ENCODE measurements at regions not wholly inside any gene's neighbourhood (a gene's known extent, or its start where the extent isn't known, plus 50 kb on each side); places are given as distances from the start of the nearest gene placed in this dataset.

DNA sequence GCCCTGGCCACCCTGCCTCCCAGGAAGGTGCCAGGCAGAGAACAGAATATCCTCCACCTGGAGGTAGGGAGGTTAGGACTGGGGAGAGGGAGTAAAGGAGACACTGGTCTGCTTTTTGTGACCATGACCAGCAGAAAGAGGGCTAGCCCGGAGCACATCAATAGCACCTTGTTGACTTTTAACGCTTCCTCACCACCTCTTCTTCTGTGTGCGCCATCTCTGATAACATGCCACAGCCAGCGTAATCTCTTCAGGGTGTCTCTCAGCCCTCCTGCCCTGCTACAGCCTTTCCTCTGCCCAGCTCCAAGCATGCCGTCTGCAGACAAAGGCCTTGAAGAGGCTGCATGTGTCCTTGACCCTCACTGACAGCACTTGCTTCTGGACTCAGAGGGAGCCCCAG is 50.9 kb upstream of the GJA5 start:
- DNase-seq (ENCODE audit: low read depth) = no peak

DNA sequence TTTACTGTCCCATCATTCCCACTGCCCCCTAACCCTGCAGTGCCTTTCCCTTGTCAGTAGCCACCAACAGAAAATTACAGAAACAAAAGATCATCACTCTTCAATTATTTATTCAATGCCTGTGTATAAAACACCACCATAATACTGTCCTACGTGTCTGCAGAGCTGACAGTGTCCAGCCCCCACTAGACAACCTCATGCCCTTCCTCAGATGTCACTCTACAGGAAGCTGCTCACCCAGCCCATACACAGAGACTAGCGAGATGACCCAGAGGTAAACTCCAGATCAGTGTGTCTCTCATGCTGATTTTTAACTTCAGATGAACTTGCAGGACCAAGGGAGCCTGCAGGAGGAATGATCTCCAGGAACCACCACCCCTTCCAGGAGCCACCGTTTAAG is 51.3 kb upstream of the GJA5 start:
- no peak for DNase-seq (ENCODE audit: low read depth)

- peak; percentile 14 for DNase-seq (ENCODE audit: low read depth)
Measured at GRCh38 chr1:147812799-147813198, 52.4 kb upstream of the GJA5 start.

GRCh38 chr1:147815503-147815902 is 55.1 kb upstream of the GJA5 start:
- DNase-seq (ENCODE audit: low read depth) = peak; percentile 34

- DNase-seq (ENCODE audit: low read depth) = no peak
Measured at GRCh38 chr1:147820761-147821297, 60.4 kb upstream of the GJA5 start.

DNA sequence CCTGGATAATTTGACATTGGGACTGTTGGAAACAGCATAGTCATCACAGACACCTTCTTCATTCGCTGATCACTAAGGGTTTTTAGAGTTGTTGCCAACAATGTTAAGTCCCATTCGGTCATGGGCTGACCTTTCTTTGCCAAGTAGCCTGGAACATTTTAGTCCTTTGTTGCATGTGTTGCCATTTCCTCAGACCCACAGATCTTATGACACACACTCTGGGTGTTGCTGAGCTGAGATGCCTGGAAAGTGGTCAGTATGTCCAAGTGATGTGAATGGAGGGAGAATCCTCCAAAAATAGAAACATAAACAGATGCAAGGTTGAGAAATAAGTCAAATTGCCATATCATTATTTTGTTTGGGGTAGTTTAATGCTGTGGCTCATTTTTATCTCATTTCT is 61.5 kb upstream of the GJA5 start:
- no peak for DNase-seq (ENCODE audit: low read depth)

GRCh38 chr1:147822292-147822691 is 61.9 kb upstream of the GJA5 start:
- no peak for DNase-seq (ENCODE audit: low read depth)

- DNase-seq (ENCODE audit: low read depth) = no peak
Measured at GRCh38 chr1:147824001-147824400, 63.6 kb upstream of the GJA5 start.

DNA sequence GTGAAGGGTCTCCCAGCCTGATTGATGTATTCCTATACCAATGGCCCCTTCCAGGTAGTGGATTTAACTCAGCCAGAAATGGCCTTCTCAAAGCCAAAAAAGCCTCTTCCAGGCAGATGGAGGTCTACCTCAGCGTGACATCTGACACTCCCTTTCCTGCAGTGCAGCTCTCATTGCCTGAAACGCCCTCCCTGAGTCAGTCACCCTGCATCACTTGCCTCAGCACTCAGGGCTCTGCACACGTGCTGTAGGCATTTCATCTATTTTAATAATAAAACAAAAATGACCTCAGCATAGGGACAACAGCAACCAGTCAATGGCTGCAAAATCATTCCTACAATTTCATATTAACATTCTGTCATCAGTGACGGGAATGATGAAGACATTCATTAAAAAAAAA is 64.4 kb upstream of the GJA5 start:
- no peak for DNase-seq (ENCODE audit: low read depth)

GRCh38 chr1:147825586-147825985 is 65.2 kb upstream of the GJA5 start:
- DNase-seq (ENCODE audit: low read depth) = no peak

DNA sequence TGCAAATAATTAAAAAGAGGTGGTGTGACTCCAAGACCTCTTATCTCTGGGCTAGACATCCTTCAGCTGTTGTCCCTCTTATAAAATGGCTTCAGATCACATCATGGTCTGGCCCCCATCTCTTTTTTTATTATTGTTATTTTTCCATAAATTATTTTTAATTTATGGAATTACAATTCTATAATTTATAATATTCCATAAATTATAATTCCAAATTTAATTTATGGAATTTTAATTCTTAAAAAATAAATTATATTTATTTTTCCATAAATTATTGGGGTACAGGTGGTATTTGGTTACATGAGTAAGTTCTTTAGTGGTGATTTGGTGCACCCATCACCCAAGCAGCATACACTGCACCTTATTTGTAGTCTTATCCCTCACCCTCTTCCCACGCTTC is 65.9 kb upstream of the GJA5 start:
- no peak for DNase-seq (ENCODE audit: low read depth)

- DNase-seq (ENCODE audit: low read depth) = no peak
Measured at GRCh38 chr1:147833231-147833860, 69.2 kb upstream of the GJA8 start.

DNA sequence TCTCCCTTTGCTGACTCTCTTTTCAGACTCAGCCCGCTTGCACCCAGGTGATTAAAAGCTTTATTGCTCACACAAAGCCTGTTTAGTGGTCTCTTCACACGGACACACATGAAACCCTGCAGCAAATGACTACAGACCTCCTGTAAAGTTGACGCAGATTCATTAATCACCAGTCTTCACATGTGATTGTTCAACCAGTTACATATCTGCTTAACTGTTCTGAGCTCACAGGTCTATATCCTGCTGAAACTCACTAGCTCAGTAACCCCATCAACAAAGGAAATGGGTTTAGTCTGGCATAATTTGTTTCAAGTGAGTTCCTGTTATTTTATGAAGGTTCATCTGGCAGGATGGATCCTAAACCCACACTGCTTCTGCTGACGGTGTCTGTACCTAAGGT is 68.4 kb upstream of the GJA8 start:
- no peak for DNase-seq (ENCODE audit: low read depth)

GRCh38 chr1:147834810-147835209 is 67.8 kb upstream of the GJA8 start:
- DNase-seq (ENCODE audit: low read depth) = no peak

DNA sequence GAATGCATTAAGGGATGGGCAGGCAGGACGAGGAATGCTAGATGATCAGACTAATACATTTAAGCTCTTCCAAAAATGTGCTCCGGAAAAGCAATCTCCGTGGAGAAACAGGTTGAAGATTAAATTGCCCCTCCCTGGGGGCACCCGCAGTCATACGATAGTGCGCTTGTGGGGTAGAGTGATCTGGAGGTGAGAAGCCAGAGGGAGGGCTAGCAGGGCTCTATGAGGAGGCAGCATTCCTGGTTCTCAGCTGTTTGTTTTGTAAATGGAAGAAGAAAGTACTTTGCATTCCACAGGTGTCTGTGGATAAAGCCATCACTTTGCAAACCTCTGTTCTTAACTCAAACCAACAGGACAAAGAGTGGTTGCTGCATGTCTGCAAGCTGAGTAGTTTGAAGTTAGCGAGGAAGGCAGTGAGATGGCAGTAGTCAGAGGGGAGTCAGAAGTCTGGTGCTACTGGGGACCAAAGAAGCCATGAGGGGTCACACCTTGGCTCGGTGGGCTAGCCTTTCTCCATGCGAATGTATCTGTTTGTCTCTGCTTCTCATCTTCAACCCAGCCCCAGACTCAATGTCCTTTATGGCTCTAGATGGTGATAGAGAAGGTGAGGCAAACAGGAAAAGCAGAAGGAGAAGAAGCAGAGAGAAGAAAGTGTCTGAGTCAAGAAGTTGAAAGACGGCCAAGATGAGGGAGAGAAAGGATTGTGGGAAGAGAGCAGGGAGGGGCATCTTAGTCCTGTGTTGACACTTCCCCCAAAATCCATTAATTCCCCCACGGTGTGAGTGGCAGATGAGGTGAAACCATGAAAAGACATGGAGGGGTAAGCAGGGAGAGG is 65.2 kb upstream of the GJA8 start:
- DNase-seq (ENCODE audit: low read depth) = no peak

- DNase-seq (ENCODE audit: low read depth) = no peak
Measured at GRCh38 chr1:147837964-147838292, 64.7 kb upstream of the GJA8 start.

GRCh38 chr1:147840909-147841308 is 61.7 kb upstream of the GJA8 start:
- DNase-seq (ENCODE audit: low read depth) = peak; percentile 39

DNA sequence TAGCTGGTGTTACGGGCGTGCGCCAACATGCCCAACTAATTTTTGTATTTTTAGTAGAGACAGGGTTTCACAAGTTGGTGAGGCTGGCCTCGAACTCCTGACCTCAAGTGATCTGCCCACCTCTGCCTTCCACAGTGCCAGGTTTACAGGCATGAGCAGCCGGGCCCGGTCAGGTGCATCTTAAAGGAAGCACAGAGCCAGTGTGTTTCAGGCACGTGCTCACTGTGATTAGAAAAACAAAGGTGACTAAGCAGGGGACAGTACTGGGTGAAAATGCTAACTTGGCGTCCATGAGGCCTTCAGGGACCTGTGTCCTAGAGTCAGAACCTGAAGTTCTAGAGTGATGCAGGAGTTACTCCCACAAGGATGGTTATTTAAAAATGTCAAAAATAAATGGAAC is 60.0 kb upstream of the GJA8 start:
- DNase-seq (ENCODE audit: low read depth) = no peak

DNA sequence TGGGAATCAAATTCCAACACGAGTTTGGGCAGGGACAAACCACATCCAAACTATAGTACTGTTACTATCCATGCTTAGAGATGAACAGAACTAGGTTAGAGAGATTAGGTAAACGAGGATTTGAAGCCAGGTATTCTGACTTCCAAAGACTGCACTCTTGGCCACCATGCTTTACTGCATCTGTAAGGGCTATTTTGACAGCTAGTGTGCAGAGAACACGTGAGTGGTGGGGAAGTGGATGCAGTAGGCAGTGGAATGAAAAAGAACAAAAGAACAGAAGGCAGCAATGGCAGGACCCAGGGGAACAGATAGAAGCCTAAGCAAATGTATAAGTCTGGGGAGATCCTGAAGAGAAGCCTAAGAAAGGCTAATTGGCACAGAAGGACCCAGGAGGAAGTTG is 59.1 kb upstream of the GJA8 start:
- DNase-seq (ENCODE audit: low read depth) = no peak

DNA sequence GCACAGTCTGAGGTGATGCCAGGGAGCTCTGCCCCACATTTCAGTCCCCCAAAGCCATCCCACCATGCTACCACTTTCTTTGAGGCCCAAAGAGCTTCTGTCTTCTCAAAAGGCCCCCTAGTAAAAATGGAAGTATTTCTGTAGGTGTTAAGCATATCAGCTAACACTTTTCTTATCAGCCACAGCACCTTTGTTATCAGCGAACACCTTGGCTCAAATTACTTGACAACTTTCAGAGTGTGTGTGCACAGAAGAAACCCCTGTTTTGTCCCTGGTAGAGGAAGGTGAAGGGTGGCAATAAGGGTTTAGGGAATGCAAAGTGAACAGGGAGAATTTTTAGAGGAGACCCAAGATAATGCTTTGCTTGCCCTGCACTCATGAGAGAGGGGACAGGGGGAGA is 54.8 kb upstream of the GJA8 start:
- DNase-seq (ENCODE audit: low read depth) = no peak

- peak; percentile 60 for DNase-seq (ENCODE audit: low read depth)
Measured at GRCh38 chr1:147849098-147849895, 53.3 kb upstream of the GJA8 start.

DNA sequence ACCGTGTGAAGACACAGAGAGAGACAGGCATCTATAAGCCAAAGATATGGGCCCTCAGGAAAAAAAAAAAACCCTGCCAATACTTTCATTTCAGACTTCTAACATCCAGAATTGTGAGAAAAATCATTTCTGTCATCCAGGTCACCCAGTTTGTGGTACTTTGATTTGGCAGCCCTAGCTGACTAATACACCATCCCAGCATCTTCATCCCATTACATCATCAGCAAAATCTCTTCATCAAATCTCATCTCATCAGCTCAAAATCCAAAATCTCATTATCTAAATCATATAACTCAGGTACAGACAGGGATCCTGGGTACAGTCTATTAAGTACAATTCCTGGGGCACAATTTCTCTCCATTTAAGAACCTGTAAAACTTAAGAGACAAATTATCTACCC is 51.9 kb upstream of the GJA8 start:
- peak; percentile 21 for DNase-seq (ENCODE audit: low read depth)

GRCh38 chr1:147851149-147851548 is 51.4 kb upstream of the GJA8 start:
- DNase-seq (ENCODE audit: low read depth) = peak; percentile 69

Data from ELR (cell line).